RCC 7860 (cell line): ENCODE measurements at regions not wholly inside any gene's neighbourhood (a gene's known extent, or its start where the extent isn't known, plus 50 kb on each side); places are given as distances from the start of the nearest gene placed in this dataset.
"Not testable (repeated sequence)": the region's sequence is repeated elsewhere in the genome, so short reads cannot be mapped to it uniquely, and the experiment has no call there.

Source experiments
- DNase-seq: peaks from one replicate; pipeline ENCODE4 v3.0.0-alpha.2; 2015; ENCODE audit warnings: low spot score
- FAIRE-seq: peaks from 2 replicates; lab custom pipeline; 2012; peaks lifted over from hg19 to GRCh38; lab: Jason Lieb, UNC

- FAIRE-seq = no peak
- DNase-seq = no peak
Measured at GRCh38 chr6:167392631-167393316, 67.9 kb downstream of the TTLL2 start.

GRCh38 chr6:167393731-167394130, 68.8 kb downstream of the TTLL2 start:
- FAIRE-seq (no peak), DNase-seq (no peak)

GRCh38 chr6:167394339-167394738, 69.5 kb downstream of the TTLL2 start:
- DNase-seq (no peak), FAIRE-seq (no peak)

- no peak for DNase-seq
- no peak for FAIRE-seq
Measured at GRCh38 chr6:167394820-167395219, 69.9 kb downstream of the TTLL2 start.

GRCh38 chr6:167396068-167396658, 71.3 kb downstream of the TTLL2 start:
- no peak for DNase-seq
- no peak for FAIRE-seq

- DNase-seq = no peak
- no peak for FAIRE-seq
Measured at GRCh38 chr6:167396659-167397490, 72.0 kb downstream of the TTLL2 start.

GRCh38 chr6:167397712-167398111, 72.8 kb downstream of the TTLL2 start:
- FAIRE-seq (no peak), DNase-seq (no peak)

GRCh38 chr6:167398214-167399050, 73.5 kb downstream of the TTLL2 start:
- FAIRE-seq = no peak
- DNase-seq = no peak

GRCh38 chr6:167399051-167399387, 74.1 kb downstream of the TTLL2 start:
- no peak for DNase-seq
- no peak for FAIRE-seq

- no peak for DNase-seq
- no peak for FAIRE-seq
Measured at GRCh38 chr6:167399599-167399998, 74.7 kb downstream of the TTLL2 start.

GRCh38 chr6:167400482-167401138, 75.7 kb downstream of the TTLL2 start:
- no peak for DNase-seq
- FAIRE-seq = no peak

GRCh38 chr6:167401525-167402194, 76.8 kb downstream of the TTLL2 start:
- no peak for FAIRE-seq
- DNase-seq = no peak

- no peak for FAIRE-seq
- DNase-seq = no peak
Measured at GRCh38 chr6:167402195-167402686, 77.4 kb downstream of the TTLL2 start.

GRCh38 chr6:167403427-167403826, 78.5 kb downstream of the TTLL2 start:
- FAIRE-seq = no peak
- no peak for DNase-seq

GRCh38 chr6:167404385-167405049, 79.6 kb downstream of the TTLL2 start:
- FAIRE-seq = no peak
- DNase-seq = no peak

- FAIRE-seq (no peak), DNase-seq (no peak)
Measured at GRCh38 chr6:167405778-167406532, 81.1 kb downstream of the TTLL2 start.

- DNase-seq, FAIRE-seq: not testable (repeated sequence)
Measured at GRCh38 chr6:167406533-167407238, 81.8 kb downstream of the TTLL2 start.
